NCI-H128 (cell line): ENCODE measurements at regions not wholly inside any gene's neighbourhood (a gene's known extent, or its start where the extent isn't known, plus 50 kb on each side); places are given as distances from the start of the nearest gene placed in this dataset.

Source experiments
- DNase-seq: peaks from one replicate; lab custom pipeline; 2025; ENCODE audit not compliant: unreplicated experiment; lab: John Stamatoyannopoulos, UW

DNA sequence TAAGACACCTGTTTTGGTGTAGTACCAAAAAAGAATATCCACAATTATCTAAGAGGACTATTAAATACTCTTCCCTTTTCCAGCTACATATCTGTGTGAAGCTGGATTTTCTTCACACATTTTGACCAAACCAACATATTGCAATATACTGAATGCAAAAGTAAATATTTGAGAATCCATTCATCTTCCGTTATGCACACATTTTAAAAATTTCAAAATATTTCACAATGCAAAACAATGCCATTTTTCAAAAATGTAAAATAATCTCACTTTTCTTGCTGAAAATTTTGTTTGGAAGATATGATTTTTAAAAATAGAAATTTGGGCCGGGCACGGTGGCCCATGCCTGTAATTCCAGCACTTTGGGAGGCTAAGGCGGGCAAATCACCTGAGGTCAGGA, 133.9 kb upstream of the FUT8 start:
- DNase-seq, result no peak

DNA sequence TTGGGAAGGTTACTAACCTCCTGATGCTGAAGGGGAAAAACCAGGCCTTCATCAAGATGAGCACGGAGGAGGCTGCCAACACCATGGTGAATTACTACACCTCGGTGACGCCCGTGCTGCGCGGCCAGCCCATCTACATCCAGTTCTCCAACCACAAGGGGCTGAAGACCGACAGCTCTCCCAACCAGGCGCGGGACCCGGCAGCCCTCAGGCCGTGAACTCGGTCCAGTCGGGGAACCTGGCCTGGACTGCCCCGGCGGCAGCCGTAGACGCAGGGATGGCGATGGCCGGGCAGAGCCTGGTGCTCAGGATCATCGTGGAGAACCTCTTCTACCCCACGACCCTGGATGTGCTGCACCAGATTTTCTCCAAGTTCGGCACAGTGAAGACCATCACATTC, 133.0 kb upstream of the FUT8 start:
- DNase-seq, result no peak

DNA sequence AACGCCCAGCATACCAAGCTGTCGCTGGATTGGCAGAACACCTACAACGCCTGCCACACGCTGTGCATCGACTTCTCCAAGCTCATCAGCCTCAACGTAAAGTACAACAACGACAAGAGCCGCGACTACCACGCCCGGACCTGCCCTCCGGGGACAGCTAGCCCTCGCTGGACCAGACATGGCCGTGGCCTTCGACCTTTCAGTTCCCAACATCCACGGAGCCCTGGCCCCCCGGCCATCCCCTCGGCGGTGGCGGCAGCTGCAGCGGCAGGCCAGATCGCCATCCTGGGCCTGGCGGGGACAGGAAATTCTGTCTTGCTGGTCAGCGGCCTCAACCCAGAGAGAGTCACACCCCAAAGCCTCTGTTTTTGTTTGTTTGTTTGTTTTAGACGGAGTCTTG, 132.6 kb upstream of the FUT8 start:
- no peak for DNase-seq

DNA sequence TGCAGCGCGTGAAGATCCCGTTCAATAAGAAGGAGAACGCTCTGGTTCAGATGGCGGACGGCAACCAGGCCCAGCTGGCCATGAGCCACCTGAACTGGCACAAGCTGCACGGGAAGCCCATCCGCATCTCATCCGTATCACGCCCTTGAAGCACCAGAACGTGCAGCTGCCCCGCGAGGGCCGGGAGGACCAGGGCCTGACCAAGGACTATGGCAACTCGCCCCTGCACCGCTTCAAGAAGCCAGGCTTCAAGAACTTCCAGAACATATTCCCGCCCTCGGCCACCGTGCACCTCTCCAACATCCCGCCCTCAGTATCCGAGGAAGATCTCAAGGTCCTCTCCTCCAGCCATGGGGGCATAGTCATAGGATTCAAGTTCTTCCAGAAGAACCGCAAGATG, 131.9 kb upstream of the FUT8 start:
- no peak for DNase-seq

DNA sequence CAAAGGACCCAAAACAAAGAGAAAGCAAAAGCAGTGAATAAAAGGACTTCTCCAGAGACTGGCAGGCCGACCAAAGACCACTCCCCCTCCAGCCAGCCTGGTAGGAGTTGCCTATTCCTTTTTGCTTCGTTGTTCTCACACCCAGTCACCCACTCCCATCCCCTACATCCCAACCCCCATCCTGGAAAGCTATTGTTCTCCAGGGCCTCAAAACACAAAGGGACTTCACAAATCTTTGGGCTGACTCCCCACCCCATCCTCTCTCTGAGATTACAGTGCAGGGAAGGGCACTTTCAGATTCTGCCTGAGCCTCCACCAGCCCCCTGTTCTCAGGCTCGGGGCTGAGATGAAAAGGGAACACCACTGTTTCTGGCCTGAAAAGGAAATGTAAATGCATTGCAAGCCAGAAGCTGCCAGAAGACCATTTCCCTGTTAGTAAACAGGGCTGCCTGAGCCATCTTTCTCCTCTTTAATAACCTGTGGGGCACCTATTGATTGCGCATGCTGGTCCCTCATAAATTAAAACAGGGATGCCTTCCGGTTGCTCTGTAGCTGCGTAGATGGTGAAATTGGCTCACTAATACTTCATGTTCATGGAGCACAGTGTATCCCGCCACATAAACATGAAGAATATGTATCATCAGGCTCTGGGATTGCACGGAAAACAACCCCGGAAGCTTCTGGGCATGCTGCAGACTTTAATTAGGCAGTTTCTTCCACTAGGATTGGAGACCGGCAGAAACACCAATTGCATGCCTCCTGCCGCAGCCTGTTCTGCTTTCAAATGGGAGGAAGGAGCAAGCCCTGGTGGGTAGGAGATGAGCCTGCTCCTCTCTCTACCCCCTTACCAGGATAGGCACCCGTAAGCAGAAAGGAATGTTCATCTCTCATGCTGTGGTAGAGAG, 130.3 kb upstream of the FUT8 start:
- DNase-seq, result no peak

DNA sequence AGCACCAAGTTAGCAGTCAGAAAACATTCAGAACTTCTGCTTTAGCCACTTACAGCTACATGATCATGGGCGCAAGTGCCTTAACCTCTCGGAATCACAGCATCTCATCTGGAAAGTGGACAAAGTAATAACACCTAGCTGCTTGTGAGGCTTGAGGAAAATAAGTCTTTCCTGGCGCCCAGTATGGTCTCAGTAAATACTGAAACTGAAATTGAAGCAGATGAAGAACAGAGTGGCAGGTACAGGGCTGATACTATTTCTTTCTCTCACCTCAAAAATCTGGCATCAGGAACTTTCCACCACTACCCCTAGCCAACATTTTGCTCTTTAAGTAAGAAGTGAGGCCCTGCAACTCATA, 129.7 kb upstream of the FUT8 start:
- no peak for DNase-seq

DNA sequence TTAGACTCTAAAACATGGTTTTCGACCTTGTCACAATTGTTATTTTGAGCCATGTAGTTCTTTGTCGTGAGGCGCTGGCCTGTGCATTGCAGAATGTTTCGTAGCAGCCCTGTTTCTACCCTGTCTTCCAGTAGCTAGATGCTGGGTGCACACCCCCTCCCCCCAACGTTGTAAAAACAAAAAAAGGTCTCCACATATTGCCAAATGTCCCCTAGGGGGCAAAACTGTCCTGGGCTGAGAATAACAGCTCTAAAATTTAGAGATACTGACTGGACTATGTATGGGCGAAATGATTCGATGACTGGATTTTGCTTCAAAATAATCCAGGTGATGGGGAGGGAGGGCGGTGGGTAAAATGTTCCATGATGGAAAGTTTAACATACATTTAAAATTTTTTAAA, 126.1 kb upstream of the FUT8 start:
- no peak for DNase-seq

DNA sequence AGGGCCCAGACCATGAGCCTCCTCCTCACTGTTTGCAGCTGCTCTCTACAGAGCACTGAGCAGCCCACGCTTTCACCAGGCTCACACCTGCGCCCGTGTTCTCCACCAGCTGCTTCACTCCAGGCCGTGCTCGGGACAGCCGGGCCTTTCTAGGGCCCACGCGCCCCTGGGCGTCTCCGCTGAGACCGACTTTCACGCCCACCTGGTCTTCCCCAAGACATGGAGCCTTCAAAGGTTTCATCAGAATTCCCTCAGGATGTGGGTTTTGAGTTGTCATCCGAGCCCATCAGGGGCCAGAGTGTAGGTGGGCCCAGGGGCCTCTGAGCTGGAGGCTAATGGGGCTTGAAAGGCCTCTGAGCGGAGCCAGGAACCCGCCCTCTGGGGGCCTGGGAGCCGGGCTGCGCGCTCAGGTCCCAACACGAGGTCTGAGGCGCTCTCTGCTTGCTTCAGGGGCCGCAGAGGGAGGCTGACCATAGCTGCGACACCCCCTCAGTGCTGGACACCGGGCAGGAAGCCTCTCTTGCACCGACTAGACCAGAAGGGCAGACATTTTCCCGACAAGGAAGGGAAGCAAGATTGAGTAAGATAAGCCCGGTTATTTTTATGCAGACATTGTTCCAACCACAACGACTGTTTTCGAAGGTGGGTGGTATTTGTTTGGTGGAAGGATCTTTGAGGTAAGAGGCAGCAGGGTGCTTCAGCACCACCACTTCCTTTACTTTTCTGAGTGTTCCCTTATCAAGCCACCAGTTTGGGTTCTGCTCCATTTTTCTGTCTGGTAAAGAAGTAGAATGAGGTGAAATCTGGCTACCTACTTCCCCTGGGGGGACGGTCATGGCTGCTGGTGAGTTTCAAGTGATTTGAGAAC, 125.0 kb upstream of the FUT8 start:
- DNase-seq, result no peak

- no peak for DNase-seq
Observed at GRCh38 chr14:65290830-65291229, 121.7 kb upstream of the FUT8 start.

DNA sequence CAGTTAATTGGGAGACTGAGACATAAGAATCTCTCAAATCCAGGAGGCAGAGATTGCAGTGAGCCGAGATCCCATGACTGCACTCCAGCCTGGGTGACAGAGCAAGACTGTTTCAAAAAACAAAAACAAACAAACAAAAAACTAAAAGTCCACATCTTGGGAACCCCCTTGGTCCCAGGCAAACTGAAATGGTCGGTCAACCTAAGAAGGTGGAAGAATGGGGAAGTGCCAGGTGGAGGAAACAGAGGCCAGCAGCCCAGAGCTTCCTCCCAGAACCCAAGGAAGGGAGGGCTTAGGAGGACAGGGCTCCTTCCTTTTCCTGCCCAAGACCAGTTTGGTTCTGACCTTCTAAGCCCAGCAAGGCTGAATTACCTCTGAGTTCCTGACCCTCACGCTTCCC, 121.0 kb upstream of the FUT8 start:
- no peak for DNase-seq

GRCh38 chr14:65294816-65295215, 117.7 kb upstream of the FUT8 start:
- DNase-seq, result no peak

- DNase-seq, result no peak
Observed at GRCh38 chr14:65296402-65296801, 116.1 kb upstream of the FUT8 start.

DNA sequence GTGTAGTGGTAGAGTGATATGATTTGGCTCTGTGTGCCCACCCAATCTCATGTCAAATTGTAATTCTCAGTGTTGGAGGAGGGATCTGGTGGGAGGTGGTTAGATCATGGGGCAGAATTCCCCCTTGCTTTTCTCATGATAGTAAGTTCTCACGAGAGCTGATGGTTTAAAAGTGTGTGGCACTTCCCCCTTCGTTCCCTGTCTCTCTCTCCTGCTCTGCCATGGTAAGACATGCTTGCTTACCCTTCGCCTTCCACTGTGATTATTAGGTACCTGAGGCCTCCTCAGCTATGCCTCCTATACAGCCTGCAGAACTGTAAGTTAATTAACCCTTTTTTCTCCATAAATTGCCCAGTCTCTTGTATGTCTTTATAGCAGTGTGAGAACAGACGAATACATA, 115.7 kb upstream of the FUT8 start:
- no peak for DNase-seq

GRCh38 chr14:65297744-65298143, 114.8 kb upstream of the FUT8 start:
- DNase-seq, result no peak

- no peak for DNase-seq
Observed at GRCh38 chr14:65299826-65300225, 112.7 kb upstream of the FUT8 start.

- DNase-seq, result no peak
Observed at GRCh38 chr14:65301862-65302539, 110.5 kb upstream of the FUT8 start.

DNA sequence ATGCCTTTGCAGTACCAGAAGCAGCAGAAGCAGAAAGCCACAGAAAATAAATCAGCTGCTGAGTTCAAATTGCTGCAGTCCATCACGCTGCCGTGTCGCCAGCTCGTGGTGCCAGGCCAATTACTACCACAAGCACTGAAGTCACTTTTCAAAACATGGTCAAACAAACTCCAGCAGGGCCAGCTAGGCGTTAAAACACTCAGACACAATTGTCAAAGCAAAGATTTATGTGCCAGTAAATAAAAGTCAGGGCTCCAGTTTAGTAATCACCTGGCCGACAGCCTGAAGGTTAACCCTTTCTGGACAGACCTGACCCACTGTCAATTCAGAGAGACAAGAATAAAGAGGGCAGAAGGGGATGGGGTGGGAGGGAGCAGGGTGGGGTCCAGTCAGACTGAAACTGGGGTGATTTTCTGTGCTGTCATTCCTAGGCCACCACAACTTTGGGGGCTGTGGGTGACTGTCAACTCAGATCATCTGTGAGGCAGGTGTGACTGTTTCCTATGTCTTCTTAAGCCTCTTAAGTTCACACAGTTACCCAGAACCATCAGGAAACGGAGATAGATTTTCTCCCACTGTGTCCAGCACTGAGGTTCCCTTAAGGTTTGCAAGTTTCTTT, 109.8 kb upstream of the FUT8 start:
- DNase-seq, result no peak

GRCh38 chr14:65303190-65303898, 109.2 kb upstream of the FUT8 start:
- no peak for DNase-seq

GRCh38 chr14:65303899-65304222, 108.7 kb upstream of the FUT8 start:
- DNase-seq, result no peak

- DNase-seq, result no peak
Observed at GRCh38 chr14:65304239-65304638, 108.3 kb upstream of the FUT8 start.

GRCh38 chr14:65304963-65305362, 107.6 kb upstream of the FUT8 start:
- no peak for DNase-seq
